HFF-Myc (cell line): ENCODE measurements at regions not wholly inside any gene's neighbourhood (a gene's known extent, or its start where the extent isn't known, plus 50 kb on each side); places are given as distances from the start of the nearest gene placed in this dataset.

Source experiments
- DNase-seq: peaks from one replicate; pipeline ENCODE4 v3.0.0-alpha.2; 2011; ENCODE audit warnings: low read depth; ENCODE audit errors: extremely low read depth
- H3K4me3 ChIP-seq: replicated peaks from 2 replicates; pipeline ENCODE4 v1.5.1; 2011; ENCODE audit warnings: low read depth, mild to moderate bottlenecking, control low read depth, low read length
- TF ChIP-seq, protein P1 (sequence below): IDR thresholded peaks from 2 replicates; pipeline ENCODE4 v1.5.1; 2012; ENCODE audit warnings: mild to moderate bottlenecking, low read depth, low read length, control low read depth; ENCODE audit errors: missing control alignments

DNA sequence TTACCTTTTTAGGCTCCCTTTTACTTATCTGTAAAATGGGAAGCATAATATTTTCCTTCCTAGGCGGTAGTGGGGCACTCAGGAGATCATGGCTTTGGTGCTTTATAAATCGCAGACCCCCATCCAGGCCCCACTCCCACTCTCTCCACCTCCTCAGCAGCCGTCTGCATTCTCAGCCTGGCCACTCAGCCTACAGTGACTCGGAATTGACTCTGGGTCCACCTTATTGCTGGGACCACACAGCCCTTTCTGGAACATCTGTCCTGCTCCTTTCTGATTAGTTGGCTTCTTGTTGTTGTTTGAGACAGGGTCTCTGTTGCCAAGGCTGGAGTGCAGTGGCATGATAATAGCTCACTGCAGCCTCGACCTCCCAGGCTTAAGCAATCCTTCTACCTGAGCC is 76.5 kb downstream of the RPLP1 start:
- TF ChIP-seq, protein P1, sequence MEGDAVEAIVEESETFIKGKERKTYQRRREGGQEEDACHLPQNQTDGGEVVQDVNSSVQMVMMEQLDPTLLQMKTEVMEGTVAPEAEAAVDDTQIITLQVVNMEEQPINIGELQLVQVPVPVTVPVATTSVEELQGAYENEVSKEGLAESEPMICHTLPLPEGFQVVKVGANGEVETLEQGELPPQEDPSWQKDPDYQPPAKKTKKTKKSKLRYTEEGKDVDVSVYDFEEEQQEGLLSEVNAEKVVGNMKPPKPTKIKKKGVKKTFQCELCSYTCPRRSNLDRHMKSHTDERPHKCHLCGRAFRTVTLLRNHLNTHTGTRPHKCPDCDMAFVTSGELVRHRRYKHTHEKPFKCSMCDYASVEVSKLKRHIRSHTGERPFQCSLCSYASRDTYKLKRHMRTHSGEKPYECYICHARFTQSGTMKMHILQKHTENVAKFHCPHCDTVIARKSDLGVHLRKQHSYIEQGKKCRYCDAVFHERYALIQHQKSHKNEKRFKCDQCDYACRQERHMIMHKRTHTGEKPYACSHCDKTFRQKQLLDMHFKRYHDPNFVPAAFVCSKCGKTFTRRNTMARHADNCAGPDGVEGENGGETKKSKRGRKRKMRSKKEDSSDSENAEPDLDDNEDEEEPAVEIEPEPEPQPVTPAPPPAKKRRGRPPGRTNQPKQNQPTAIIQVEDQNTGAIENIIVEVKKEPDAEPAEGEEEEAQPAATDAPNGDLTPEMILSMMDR: no peak
- H3K4me3 ChIP-seq: no peak overlapping the region
- DNase-seq: no peak

DNA sequence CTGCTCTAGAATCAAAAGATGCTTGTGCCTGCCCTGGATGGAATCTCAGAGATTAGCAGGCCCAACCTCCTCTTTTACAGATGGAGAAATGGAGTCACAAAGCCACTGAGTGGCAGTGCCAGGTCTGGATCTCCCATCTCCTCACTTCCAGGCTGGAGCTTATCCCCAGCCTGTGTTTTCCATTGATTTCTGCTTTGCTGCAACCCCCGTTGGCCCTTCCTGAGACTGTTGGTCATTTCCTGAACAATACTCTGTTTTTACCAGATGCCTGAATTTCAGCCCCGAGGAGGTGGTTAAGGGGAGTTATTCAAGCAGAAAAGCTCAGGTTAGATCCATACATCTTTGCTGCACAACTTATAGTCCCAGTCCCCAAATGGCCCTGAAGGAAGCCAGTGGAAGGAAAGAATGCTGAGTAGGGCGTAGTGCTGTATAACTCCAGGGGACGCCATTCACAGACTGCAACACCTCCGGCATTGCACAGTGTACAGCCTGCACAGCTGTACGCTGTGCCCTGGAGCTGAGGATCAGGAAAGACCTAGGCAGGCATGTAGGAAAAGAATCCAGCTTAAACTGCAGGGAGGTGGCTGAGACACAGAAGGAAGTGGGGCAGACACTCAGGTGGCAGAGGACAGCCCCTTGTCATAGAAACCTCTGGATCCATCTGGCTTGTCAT is 77.5 kb downstream of the RPLP1 start:
- no peak for DNase-seq
- TF ChIP-seq, protein P1: no peak
- no peak overlapping the region for H3K4me3 ChIP-seq

DNA sequence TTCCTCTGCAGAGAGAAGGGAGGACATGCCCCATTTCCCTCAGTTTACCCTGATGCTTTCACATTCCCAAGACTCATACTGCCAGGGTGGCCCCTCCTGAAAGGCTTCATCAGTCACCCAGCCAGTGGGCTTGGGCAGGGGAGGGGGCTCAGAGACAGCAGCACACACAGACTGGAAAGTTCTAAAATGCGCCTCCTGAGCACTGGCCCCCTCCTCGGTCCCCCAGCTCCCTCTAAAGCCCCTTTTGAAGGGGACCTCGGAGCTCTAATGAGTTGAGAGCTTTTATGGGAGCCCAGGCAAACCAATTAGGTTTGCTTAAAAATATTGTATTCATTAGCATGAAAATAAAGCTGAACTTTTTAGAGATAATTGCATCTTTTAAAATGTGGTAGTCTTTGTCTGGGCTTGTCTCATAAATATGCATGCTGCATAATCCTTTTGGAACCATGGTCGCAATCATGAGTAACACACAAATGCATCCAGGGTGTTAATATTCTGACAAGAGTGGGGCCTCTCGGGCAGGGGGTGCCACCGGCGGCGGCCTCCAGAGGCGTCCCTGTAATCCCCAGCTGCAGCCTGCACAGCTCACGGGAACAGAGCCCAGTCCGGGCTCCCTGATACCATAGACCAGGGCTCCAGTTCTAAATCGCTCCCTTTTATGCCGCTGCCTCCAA is 78.5 kb downstream of the RPLP1 start:
- no peak for DNase-seq
- TF ChIP-seq, protein P1: no peak
- H3K4me3 ChIP-seq: no peak overlapping the region

DNA sequence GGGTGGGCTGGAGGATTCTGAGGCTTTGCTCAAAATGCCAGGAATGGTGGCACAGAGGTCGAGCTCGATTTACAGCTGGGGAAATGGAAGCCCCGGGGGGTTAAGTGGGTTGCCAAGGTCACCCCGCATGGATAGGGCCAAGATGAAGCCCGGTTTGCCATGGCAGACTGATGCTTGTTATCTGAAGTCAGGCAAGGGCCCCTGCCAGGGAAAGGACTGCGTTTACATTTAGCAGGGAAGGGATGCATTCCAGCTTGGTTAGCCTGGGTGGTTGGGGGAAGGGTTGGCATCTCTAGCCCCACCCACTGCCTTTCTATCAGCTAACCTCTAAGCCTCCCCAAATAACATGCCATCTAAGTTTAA is 79.0 kb downstream of the RPLP1 start:
- H3K4me3 ChIP-seq: no peak overlapping the region
- TF ChIP-seq, protein P1: no peak
- DNase-seq: no peak

DNA sequence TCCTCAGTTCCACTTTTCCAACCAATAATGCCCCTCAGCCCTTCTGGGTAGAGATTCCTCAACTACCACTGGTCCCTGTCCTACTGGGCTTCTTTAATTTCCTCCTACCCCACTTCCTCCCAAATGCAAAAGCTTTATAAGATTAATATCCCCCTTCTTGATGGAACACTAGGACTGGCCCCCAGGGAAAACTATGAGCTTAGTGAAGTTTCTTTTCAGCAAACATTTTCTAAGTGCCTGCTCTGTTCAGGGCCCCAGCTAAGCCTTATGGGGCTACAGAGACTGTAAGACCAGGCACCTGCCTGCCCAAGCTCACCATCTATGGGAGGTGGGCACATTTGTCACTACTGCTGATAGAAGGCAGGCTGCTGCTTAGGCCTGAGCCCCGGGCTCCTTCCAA is 79.4 kb downstream of the RPLP1 start:
- TF ChIP-seq, protein P1: no peak
- DNase-seq: no peak
- no peak overlapping the region for H3K4me3 ChIP-seq

DNA sequence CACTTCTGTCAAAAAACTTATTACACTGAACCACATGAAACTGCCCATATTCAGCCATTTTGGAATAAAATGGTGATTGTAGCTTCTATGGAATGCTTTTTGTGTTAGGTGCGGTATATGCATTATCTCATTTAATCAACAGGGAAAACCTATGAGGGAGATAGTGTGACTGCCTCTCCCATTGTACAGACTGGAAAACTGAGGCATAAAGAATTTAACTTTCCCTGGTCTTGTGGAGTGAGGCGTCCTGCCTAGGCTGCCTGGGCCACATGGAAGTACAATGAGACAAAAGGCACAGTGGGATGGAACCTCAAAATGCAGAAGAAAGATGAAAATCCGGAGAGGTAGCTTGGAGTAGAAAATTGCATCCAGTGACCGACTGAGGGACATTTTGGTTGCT is 80.2 kb downstream of the RPLP1 start:
- TF ChIP-seq, protein P1: no peak
- DNase-seq: no peak
- H3K4me3 ChIP-seq: no peak overlapping the region

DNA sequence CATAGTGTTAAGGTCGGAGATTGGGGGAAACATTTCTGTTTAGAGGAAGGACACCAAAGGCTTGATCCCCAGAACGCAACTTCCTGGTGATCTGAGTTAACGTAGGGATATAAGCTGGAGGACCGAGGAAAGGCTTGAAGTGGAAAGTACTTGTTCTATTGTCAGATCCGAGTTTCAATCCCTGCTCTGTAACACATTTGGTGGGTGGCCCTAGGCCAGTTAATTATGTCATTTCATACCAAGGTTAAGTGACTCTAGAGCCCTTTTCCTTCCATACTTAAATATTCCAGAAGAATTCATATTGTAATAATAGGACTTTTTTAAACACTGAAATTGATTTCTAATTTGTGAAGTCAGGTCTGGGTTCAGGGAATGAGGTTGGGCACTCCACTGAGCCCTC is 80.9 kb downstream of the RPLP1 start:
- TF ChIP-seq, protein P1: no peak
- DNase-seq: no peak
- H3K4me3 ChIP-seq: no peak overlapping the region
